ENCODE measurements at regions not wholly inside any gene's neighbourhood (a gene's known extent, or its start where the extent isn't known, plus 50 kb on each side); places are given as distances from the start of the nearest gene placed in this dataset.
A peak's percentile ranks its signal among the peaks of the same experiment; 100 is the strongest.

- no peaks in the 10 kb centered on the region for H3K9me3 ChIP-seq (ENCODE audit: low read length)
- no peak overlapping the region for H3K9ac ChIP-seq (ENCODE audit: insufficient read depth, low read depth, low read length)
- ATAC-seq (no peak), FAIRE-seq (no peak), DNase-seq (ENCODE audit: low spot score) (no peak)
- ChIA-PET POLR2A (no interaction called here), CTCF (ENCODE audit: low intra/inter-chr PET ratio, low total read pairs) (no interaction called here)
- in situ Hi-C loops (cut with HindIII; ENCODE audit: extremely low pct_ligation_motif_present, low pct_unique_long_range_greater_than_20kb) (no loop called here), intact Hi-C loops (cut with micrococcal nuclease; ENCODE audit: unreplicated experiment) (no loop called here)
- H3K79me2 ChIP-seq (ENCODE audit: insufficient read depth, low read length), result no peaks in the 10 kb centered on the region
- H2AFZ ChIP-seq (ENCODE audit: low read length), result no peak overlapping the region
- H3K4me1 ChIP-seq (ENCODE audit: insufficient read depth, low read length), result no peaks in the 10 kb centered on the region
- H3K27ac ChIP-seq (ENCODE audit: extremely low read length, insufficient read depth, low read length), result no peak overlapping the region
- H3K4me2 ChIP-seq (ENCODE audit: low read depth, low read length), result no peak overlapping the region
- H4K20me1 ChIP-seq (ENCODE audit: insufficient read depth, low read length), result no peaks in the 10 kb centered on the region
- H3K36me3 ChIP-seq (replicated peaks in 1 of 2; ENCODE audit: control insufficient read depth in 1 of 2, insufficient read depth in 2 of 2, low read length in 2 of 2), result no peaks in the 10 kb centered on the region
- no peaks in the 10 kb centered on the region for H3K27me3 ChIP-seq (ENCODE audit: control insufficient read depth in 1 of 2, insufficient read depth in 2 of 2, low read length in 2 of 2)
- no TSS peak for BruUV-seq (replicated peaks)
- TF ChIP-seq ARID4A (CRISPR knock-in tag; IDR thresholded peaks at IDR 0.05; ENCODE audit: borderline replicate concordance) (no peak), NFKBIZ (CRISPR knock-in tag; IDR thresholded peaks at IDR 0.05) (no peak), CSRNP1 (CRISPR knock-in tag; IDR thresholded peaks at IDR 0.05) (no peak), ZNF784 (CRISPR knock-in tag; IDR thresholded peaks at IDR 0.05; ENCODE audit: borderline replicate concordance) (no peak), ATF7 (IDR thresholded peaks at IDR 0.05) (peak; percentile 22; the same call in 1 of the 2 replicates), ATF7 (CRISPR knock-in tag; IDR thresholded peaks at IDR 0.05) (no peak)
- no peak overlapping the region for H3K4me3 ChIP-seq (replicated peaks in 1 of 3; ENCODE audit: insufficient read depth in 1 of 3, low read depth in 2 of 3, low read length in 3 of 3)
Observed at GRCh38 chr2:225140723-225141122, 98.5 kb upstream of the DOCK10 start.
